Gastrocnemius medialis (tissue), 4 donors: ENCODE measurements at regions not wholly inside any gene's neighbourhood (a gene's known extent, or its start where the extent isn't known, plus 50 kb on each side); places are given as distances from the start of the nearest gene placed in this dataset.

ENCODE experiments used
- POLR2A ChIP-seq, 2 donors: fragments of 450-650 bp; IDR thresholded peaks; one replicate each; pipeline ENCODE4 v1.6.1; 2017; ENCODE audit warnings: antibody characterized with exemption in 2 of 2, mild to moderate bottlenecking in 2 of 2, moderate library complexity in 2 of 2
- TF ChIP-seq, protein P1 (sequence below), 5 experiments: fragments of 450-650 bp in 3 of 5; fragments of 200-600 bp in 2 of 5; sonication (generic) in 2 of 5; IDR thresholded peaks in 4 of 5; conservative IDR thresholded peaks in 1 of 5; 1 replicate in 4 of 5; 2 replicates in 1 of 5; pipeline ENCODE4 v1.5.1; 2016 to 2019; ENCODE audit warnings: antibody characterized with exemption in 5 of 5, mild to moderate bottlenecking in 3 of 5, moderate library complexity in 3 of 5

DNA sequence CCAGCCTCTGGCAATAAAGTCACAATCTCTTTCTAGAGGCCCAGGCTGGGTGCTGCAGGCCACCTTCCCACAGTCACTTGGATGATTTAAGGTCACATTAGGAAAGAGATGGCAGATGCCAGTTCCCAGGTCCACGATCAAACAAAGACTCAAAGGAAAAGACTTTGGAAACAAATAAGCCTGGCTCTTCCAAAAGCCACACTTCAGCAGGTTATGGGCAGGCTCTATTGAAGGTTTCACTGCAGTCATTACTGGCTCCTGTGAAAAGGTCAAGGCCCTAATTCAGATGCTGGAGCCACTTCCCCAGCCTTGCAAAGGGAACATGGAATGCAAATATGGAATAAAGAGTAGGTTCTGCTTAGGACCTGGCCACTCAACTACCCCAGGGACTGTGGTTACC lies 104.0 kb upstream of the ZNF32 start:
- no peak for TF ChIP-seq POLR2A (IDR thresholded peaks at IDR 0.05)
- TF ChIP-seq, protein P1, sequence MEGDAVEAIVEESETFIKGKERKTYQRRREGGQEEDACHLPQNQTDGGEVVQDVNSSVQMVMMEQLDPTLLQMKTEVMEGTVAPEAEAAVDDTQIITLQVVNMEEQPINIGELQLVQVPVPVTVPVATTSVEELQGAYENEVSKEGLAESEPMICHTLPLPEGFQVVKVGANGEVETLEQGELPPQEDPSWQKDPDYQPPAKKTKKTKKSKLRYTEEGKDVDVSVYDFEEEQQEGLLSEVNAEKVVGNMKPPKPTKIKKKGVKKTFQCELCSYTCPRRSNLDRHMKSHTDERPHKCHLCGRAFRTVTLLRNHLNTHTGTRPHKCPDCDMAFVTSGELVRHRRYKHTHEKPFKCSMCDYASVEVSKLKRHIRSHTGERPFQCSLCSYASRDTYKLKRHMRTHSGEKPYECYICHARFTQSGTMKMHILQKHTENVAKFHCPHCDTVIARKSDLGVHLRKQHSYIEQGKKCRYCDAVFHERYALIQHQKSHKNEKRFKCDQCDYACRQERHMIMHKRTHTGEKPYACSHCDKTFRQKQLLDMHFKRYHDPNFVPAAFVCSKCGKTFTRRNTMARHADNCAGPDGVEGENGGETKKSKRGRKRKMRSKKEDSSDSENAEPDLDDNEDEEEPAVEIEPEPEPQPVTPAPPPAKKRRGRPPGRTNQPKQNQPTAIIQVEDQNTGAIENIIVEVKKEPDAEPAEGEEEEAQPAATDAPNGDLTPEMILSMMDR (IDR thresholded peaks at IDR 0.05 in 4 of 5, conservative IDR thresholded peaks at IDR 0.05 in 1 of 5), result no peak
